ENCODE measurements at regions not wholly inside any gene's neighbourhood (a gene's known extent, or its start where the extent isn't known, plus 50 kb on each side); places are given as distances from the start of the nearest gene placed in this dataset.

GRCh38 chr13:74024314-74024713 lies 109.9 kb downstream of the KLF12 start:
- ATAC-seq (no peak), DNase-seq (no peak)
- ChIA-PET CTCF (interaction anchor here (1.1 to 1.7 kb wide), 3 partner anchors 10 to 38 kb away, joined by 3 to 10 read pairs (median 3); no protein-coding TSS in a partner anchor), POLR2A (interaction anchor here (0.6 kb wide), 2 partner anchors 38 to 109 kb away, joined by 3 to 5 read pairs; no protein-coding TSS in a partner anchor)
- Mint-ChIP-seq H3K9me3 (ENCODE audit: insufficient read depth) (peaks cover 13% of the 10 kb centered on the region), H3K27me3 (ENCODE audit: low read depth) (no peaks in the 10 kb centered on the region), H3K4me1 (ENCODE audit: low read depth) (peaks cover 33% of the 10 kb centered on the region), H3K36me3 (ENCODE audit: low read depth) (peaks cover 44% of the 10 kb centered on the region), H3K4me3 (no peak overlapping the region), H3K27ac (no peak overlapping the region)

GRCh38 chr13:74023484-74023883 lies 110.7 kb downstream of the KLF12 start:
- no peaks in the 10 kb centered on the region for H3K27me3 Mint-ChIP-seq (ENCODE audit: low read depth)
- H3K27ac Mint-ChIP-seq: no peak overlapping the region
- ChIA-PET POLR2A (interaction anchor here (0.6 kb wide), 1 partner anchor 110 kb away, joined by 5 read pairs; no protein-coding TSS in a partner anchor), CTCF (interaction anchor here (1.2 kb wide), 1 partner anchor 9 kb away, joined by 3 read pairs; no protein-coding TSS in a partner anchor)
- H3K4me1 Mint-ChIP-seq (ENCODE audit: low read depth): peaks cover 31% of the 10 kb centered on the region
- H3K36me3 Mint-ChIP-seq (ENCODE audit: low read depth): peaks cover 44% of the 10 kb centered on the region
- ATAC-seq (no peak), DNase-seq (no peak)
- peaks cover 13% of the 10 kb centered on the region for H3K9me3 Mint-ChIP-seq (ENCODE audit: insufficient read depth)
- no peak overlapping the region for H3K4me3 Mint-ChIP-seq

GRCh38 chr13:74021505-74021904 lies 112.7 kb downstream of the KLF12 start:
- CTCF ChIA-PET: no interaction called here
- peaks cover 14% of the 10 kb centered on the region for H3K4me1 Mint-ChIP-seq (ENCODE audit: low read depth)
- DNase-seq (no peak), ATAC-seq (no peak)
- H3K27me3 Mint-ChIP-seq (ENCODE audit: low read depth): no peaks in the 10 kb centered on the region
- peaks cover 13% of the 10 kb centered on the region for H3K9me3 Mint-ChIP-seq (ENCODE audit: insufficient read depth)
- POLR2A ChIA-PET: no interaction called here
- H3K27ac Mint-ChIP-seq: no peak overlapping the region
- peaks cover 42% of the 10 kb centered on the region for H3K36me3 Mint-ChIP-seq (ENCODE audit: low read depth)
- no peak overlapping the region for H3K4me3 Mint-ChIP-seq

GRCh38 chr13:74018062-74018431 lies 116.2 kb downstream of the KLF12 start:
- ChIA-PET CTCF (no interaction called here), POLR2A (interaction anchor here (1.1 kb wide), 1 partner anchor 293 kb away, joined by 3 read pairs; no protein-coding TSS in a partner anchor)
- H3K4me1 Mint-ChIP-seq (ENCODE audit: low read depth): no peaks in the 10 kb centered on the region

GRCh38 chr13:74017301-74018061 lies 116.7 kb downstream of the KLF12 start:
- Mint-ChIP-seq H3K9me3 (ENCODE audit: insufficient read depth) (peaks cover 6% of the 10 kb centered on the region), H3K4me3 (no peak overlapping the region), H3K27me3 (ENCODE audit: low read depth) (no peaks in the 10 kb centered on the region), H3K4me1 (ENCODE audit: low read depth) (no peaks in the 10 kb centered on the region), H3K27ac (no peak overlapping the region), H3K36me3 (ENCODE audit: low read depth) (peaks cover 16% of the 10 kb centered on the region)
- no peak for DNase-seq
- POLR2A ChIA-PET: interaction anchor here (1.1 kb wide), 1 partner anchor 293 kb away, joined by 3 read pairs; no protein-coding TSS in a partner anchor
- CTCF ChIA-PET: interaction anchor here (0.7 kb wide), 1 partner anchor 8 kb away, joined by 3 read pairs; no protein-coding TSS in a partner anchor
- no peak for ATAC-seq

More at GRCh38 chr13:74018062-74018431, 116.2 kb downstream of the KLF12 start:
- Mint-ChIP-seq H3K27ac (no peak overlapping the region), H3K27me3 (ENCODE audit: low read depth) (no peaks in the 10 kb centered on the region), H3K36me3 (ENCODE audit: low read depth) (peaks cover 22% of the 10 kb centered on the region), H3K9me3 (ENCODE audit: insufficient read depth) (peaks cover 11% of the 10 kb centered on the region), H3K4me3 (no peak overlapping the region)
- DNase-seq (no peak), ATAC-seq (no peak)

GRCh38 chr13:74015137-74015536 lies 119.1 kb downstream of the KLF12 start:
- ATAC-seq (peak; percentile 49), DNase-seq (no peak)
- CTCF ChIA-PET: no interaction called here
- H3K27me3 Mint-ChIP-seq (ENCODE audit: low read depth): no peaks in the 10 kb centered on the region
- H3K9me3 Mint-ChIP-seq (ENCODE audit: insufficient read depth): peaks cover 7% of the 10 kb centered on the region
- no peak overlapping the region for H3K27ac Mint-ChIP-seq
- H3K4me1 Mint-ChIP-seq (ENCODE audit: low read depth): no peaks in the 10 kb centered on the region
- no peak overlapping the region for H3K4me3 Mint-ChIP-seq
- POLR2A ChIA-PET: no interaction called here
- H3K36me3 Mint-ChIP-seq (ENCODE audit: low read depth): peaks cover under 1% of the 10 kb centered on the region

- ChIA-PET POLR2A (no interaction called here), CTCF (interaction anchor here (1.2 kb wide), 1 partner anchor 278 kb away, joined by 5 read pairs; no protein-coding TSS in a partner anchor)
- ATAC-seq: no peak
- peaks cover 8% of the 10 kb centered on the region for H3K36me3 Mint-ChIP-seq (ENCODE audit: low read depth)
- no peak overlapping the region for H3K27ac Mint-ChIP-seq
- H3K9me3 Mint-ChIP-seq (ENCODE audit: insufficient read depth): peaks cover 7% of the 10 kb centered on the region
- no peak overlapping the region for H3K4me3 Mint-ChIP-seq
- peaks cover 13% of the 10 kb centered on the region for H3K4me1 Mint-ChIP-seq (ENCODE audit: low read depth)
- no peak for DNase-seq
- H3K27me3 Mint-ChIP-seq (ENCODE audit: low read depth): no peaks in the 10 kb centered on the region
Observed at GRCh38 chr13:74009100-74009668, 125.0 kb downstream of the KLF12 start.

GRCh38 chr13:74006666-74007065 lies 127.5 kb downstream of the KLF12 start:
- CTCF ChIA-PET: no interaction called here
- peaks cover 8% of the 10 kb centered on the region for H3K36me3 Mint-ChIP-seq (ENCODE audit: low read depth)
- POLR2A ChIA-PET: interaction anchor here (0.7 kb wide), 1 partner anchor 506 kb away, joined by 3 read pairs; no protein-coding TSS in a partner anchor
- peaks cover 13% of the 10 kb centered on the region for H3K4me1 Mint-ChIP-seq (ENCODE audit: low read depth)
- H3K9me3 Mint-ChIP-seq (ENCODE audit: insufficient read depth): peaks cover 7% of the 10 kb centered on the region
- DNase-seq: no peak
- no peaks in the 10 kb centered on the region for H3K27me3 Mint-ChIP-seq (ENCODE audit: low read depth)
- ATAC-seq: no peak
- H3K27ac Mint-ChIP-seq: no peak overlapping the region
- H3K4me3 Mint-ChIP-seq: no peak overlapping the region

GRCh38 chr13:74005320-74006157 lies 128.7 kb downstream of the KLF12 start:
- DNase-seq (no peak), ATAC-seq (no peak)
- Mint-ChIP-seq H3K27me3 (ENCODE audit: low read depth) (no peaks in the 10 kb centered on the region), H3K36me3 (ENCODE audit: low read depth) (peaks cover 8% of the 10 kb centered on the region), H3K4me3 (no peak overlapping the region), H3K4me1 (ENCODE audit: low read depth) (peaks cover 13% of the 10 kb centered on the region), H3K9me3 (ENCODE audit: insufficient read depth) (no peaks in the 10 kb centered on the region), H3K27ac (no peak overlapping the region)
- ChIA-PET POLR2A (no interaction called here), CTCF (interaction anchor here (1.3 kb wide), 1 partner anchor 35 kb away, joined by 3 read pairs; no protein-coding TSS in a partner anchor)

GRCh38 chr13:74004109-74004508 lies 130.1 kb downstream of the KLF12 start:
- no peak for DNase-seq
- Mint-ChIP-seq H3K27ac (no peak overlapping the region), H3K36me3 (ENCODE audit: low read depth) (peaks cover 6% of the 10 kb centered on the region), H3K9me3 (ENCODE audit: insufficient read depth) (no peaks in the 10 kb centered on the region), H3K4me1 (ENCODE audit: low read depth) (peaks cover 15% of the 10 kb centered on the region), H3K4me3 (no peak overlapping the region), H3K27me3 (ENCODE audit: low read depth) (no peaks in the 10 kb centered on the region)
- ChIA-PET POLR2A (no interaction called here), CTCF (no interaction called here)
- ATAC-seq: no peak

- Mint-ChIP-seq H3K4me1 (ENCODE audit: low read depth) (peaks cover 20% of the 10 kb centered on the region), H3K9me3 (ENCODE audit: insufficient read depth) (no peaks in the 10 kb centered on the region), H3K27me3 (ENCODE audit: low read depth) (no peaks in the 10 kb centered on the region), H3K36me3 (ENCODE audit: low read depth) (peaks cover 6% of the 10 kb centered on the region), H3K4me3 (no peak overlapping the region), H3K27ac (no peak overlapping the region)
- ChIA-PET POLR2A (no interaction called here), CTCF (no interaction called here)
- no peak for ATAC-seq
- DNase-seq: no peak
Observed at GRCh38 chr13:74003374-74003773, 130.8 kb downstream of the KLF12 start.
